Neural crest cell (in vitro differentiated cells): ENCODE measurements at regions not wholly inside any gene's neighbourhood (a gene's known extent, or its start where the extent isn't known, plus 50 kb on each side); places are given as distances from the start of the nearest gene placed in this dataset.

ENCODE experiments used
- DNase-seq: peaks from one replicate; pipeline ENCODE4 v3.0.0; 2021; ENCODE audit warnings: low read depth, mixed read lengths, low spot score
- H3K27ac Mint-ChIP-seq: one replicate; pipeline ENCODE4 v1.8.0; 2021; ENCODE audit warnings: mild to moderate bottlenecking, mixed read lengths; ENCODE audit not compliant: unreplicated experiment
- H3K27me3 Mint-ChIP-seq: 2 replicates; pipeline ENCODE4 v1.8.0; 2021; ENCODE audit warnings: low read depth, mild to moderate bottlenecking, mixed read lengths
- H3K36me3 Mint-ChIP-seq: 2 replicates; pipeline ENCODE4 v1.8.0; 2021; ENCODE audit warnings: low read depth, mild to moderate bottlenecking, mixed read lengths
- H3K4me1 Mint-ChIP-seq: 2 replicates; pipeline ENCODE4 v1.8.0; 2021; ENCODE audit warnings: mixed read lengths
- H3K4me3 Mint-ChIP-seq: one replicate; pipeline ENCODE4 v1.8.0; 2021; ENCODE audit warnings: mild to moderate bottlenecking, mixed read lengths
- H3K9me3 Mint-ChIP-seq: 2 replicates; pipeline ENCODE4 v1.8.0; 2021; ENCODE audit warnings: mixed read lengths
- TF ChIP-seq, protein P1 (sequence below): fragments of 200-600 bp; sonication (generic); conservative IDR thresholded peaks from 2 replicates; pipeline ENCODE4 v1.5.0; 2021; ENCODE audit warnings: antibody characterized with exemption, mild to moderate bottlenecking

DNA sequence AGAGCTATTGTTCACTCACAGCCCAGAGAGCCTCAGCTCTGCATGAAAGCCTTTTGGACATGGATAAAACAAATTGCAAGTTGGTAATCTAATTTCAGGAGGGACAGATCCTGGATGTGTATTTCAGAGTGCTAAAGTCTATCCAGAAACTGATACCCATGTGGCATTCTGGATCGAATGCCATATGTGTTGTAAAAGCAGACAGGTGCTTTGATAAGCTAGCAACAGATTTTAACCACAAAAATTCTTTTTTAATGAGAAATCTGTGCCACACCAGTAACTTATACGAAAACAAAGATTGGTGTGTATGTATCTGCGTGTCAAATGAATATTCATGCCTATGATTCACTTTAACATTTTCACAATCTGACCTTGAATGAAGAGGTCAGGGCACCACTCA is 936.6 kb upstream of the MAP3K7 start:
- TF ChIP-seq, protein P1, sequence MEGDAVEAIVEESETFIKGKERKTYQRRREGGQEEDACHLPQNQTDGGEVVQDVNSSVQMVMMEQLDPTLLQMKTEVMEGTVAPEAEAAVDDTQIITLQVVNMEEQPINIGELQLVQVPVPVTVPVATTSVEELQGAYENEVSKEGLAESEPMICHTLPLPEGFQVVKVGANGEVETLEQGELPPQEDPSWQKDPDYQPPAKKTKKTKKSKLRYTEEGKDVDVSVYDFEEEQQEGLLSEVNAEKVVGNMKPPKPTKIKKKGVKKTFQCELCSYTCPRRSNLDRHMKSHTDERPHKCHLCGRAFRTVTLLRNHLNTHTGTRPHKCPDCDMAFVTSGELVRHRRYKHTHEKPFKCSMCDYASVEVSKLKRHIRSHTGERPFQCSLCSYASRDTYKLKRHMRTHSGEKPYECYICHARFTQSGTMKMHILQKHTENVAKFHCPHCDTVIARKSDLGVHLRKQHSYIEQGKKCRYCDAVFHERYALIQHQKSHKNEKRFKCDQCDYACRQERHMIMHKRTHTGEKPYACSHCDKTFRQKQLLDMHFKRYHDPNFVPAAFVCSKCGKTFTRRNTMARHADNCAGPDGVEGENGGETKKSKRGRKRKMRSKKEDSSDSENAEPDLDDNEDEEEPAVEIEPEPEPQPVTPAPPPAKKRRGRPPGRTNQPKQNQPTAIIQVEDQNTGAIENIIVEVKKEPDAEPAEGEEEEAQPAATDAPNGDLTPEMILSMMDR, result no peak
- Mint-ChIP-seq H3K4me3 (no peak overlapping the region), H3K9me3 (peaks cover 3% of the 10 kb centered on the region)

GRCh38 chr6:91521999-91522398 is 935.1 kb upstream of the MAP3K7 start:
- TF ChIP-seq, protein P1, result no peak
- Mint-ChIP-seq H3K4me1 (no peaks in the 10 kb centered on the region), H3K9me3 (peaks cover 3% of the 10 kb centered on the region), H3K27ac (no peak overlapping the region), H3K27me3 (no peaks in the 10 kb centered on the region), H3K4me3 (no peak overlapping the region), H3K36me3 (no peaks in the 10 kb centered on the region)
- no peak for DNase-seq

More for the DNA sequence above, 936.6 kb upstream of the MAP3K7 start:
- DNase-seq, result no peak
- Mint-ChIP-seq H3K4me1 (no peaks in the 10 kb centered on the region), H3K27me3 (no peaks in the 10 kb centered on the region), H3K27ac (no peak overlapping the region), H3K36me3 (no peaks in the 10 kb centered on the region)

DNA sequence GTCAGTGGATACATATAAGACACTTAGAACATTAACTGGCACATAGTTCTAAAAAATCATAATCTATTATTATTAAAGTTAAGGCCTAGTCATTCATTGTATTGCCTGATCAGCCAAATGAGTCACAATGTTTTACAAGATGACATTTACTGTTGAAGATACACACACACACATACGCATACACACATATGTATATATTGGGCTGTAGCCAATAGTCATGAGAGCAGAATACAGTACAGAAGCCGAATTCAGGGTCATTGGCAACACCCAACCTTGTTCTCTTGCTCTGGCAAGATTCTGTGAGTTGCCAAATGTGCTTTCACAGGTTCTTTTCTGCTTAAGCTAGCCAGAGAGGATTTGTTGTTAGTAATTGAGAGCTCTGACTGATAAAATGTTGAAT is 922.8 kb upstream of the MAP3K7 start:
- Mint-ChIP-seq H3K36me3 (no peaks in the 10 kb centered on the region), H3K4me1 (no peaks in the 10 kb centered on the region), H3K9me3 (peaks cover 4% of the 10 kb centered on the region), H3K27ac (no peak overlapping the region), H3K4me3 (no peak overlapping the region), H3K27me3 (no peaks in the 10 kb centered on the region)
- TF ChIP-seq, protein P1, result no peak
- DNase-seq, result no peak

DNA sequence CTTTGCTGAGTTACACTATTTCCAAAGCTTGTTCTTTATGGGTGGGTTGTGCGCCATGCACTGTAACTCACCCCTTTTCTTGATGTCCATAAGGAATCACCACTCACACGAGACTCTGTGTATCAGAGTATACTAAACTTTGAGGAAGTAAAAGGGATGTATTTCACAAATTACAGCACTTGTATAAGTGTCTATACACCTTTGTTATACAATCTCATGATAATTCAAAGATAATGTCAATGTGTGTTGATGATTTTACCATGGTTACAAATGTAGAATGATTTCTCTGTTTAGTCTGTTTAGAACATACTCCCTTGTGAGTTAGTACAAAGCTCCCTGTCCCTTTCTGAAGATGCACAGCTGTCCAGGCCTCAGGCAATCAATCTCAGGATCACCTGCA is 922.2 kb upstream of the MAP3K7 start:
- no peaks in the 10 kb centered on the region for H3K27me3 Mint-ChIP-seq
- H3K36me3 Mint-ChIP-seq, result no peaks in the 10 kb centered on the region
- peaks cover 4% of the 10 kb centered on the region for H3K9me3 Mint-ChIP-seq
- H3K4me3 Mint-ChIP-seq, result no peak overlapping the region
- TF ChIP-seq, protein P1, result no peak
- no peak overlapping the region for H3K27ac Mint-ChIP-seq
- DNase-seq, result no peak
- H3K4me1 Mint-ChIP-seq, result no peaks in the 10 kb centered on the region

GRCh38 chr6:91506509-91506908 is 919.6 kb upstream of the MAP3K7 start:
- TF ChIP-seq, protein P1, result no peak
- no peak overlapping the region for H3K4me3 Mint-ChIP-seq
- H3K27me3 Mint-ChIP-seq, result no peaks in the 10 kb centered on the region
- DNase-seq, result no peak
- H3K27ac Mint-ChIP-seq, result no peak overlapping the region
- no peaks in the 10 kb centered on the region for H3K36me3 Mint-ChIP-seq
- no peaks in the 10 kb centered on the region for H3K4me1 Mint-ChIP-seq
- peaks cover 4% of the 10 kb centered on the region for H3K9me3 Mint-ChIP-seq

GRCh38 chr6:91505199-91505598 is 918.3 kb upstream of the MAP3K7 start:
- H3K4me1 Mint-ChIP-seq, result no peaks in the 10 kb centered on the region
- H3K36me3 Mint-ChIP-seq, result no peaks in the 10 kb centered on the region
- DNase-seq, result no peak
- H3K27ac Mint-ChIP-seq, result no peak overlapping the region
- H3K4me3 Mint-ChIP-seq, result no peak overlapping the region
- TF ChIP-seq, protein P1, result no peak
- peaks cover 4% of the 10 kb centered on the region for H3K9me3 Mint-ChIP-seq
- no peaks in the 10 kb centered on the region for H3K27me3 Mint-ChIP-seq
